GM19395 (cell line): ENCODE measurements at regions not wholly inside any gene's neighbourhood (a gene's known extent, or its start where the extent isn't known, plus 50 kb on each side); places are given as distances from the start of the nearest gene placed in this dataset.

Experiments
- ATAC-seq: cut with Tn5 transposase; IDR thresholded peaks from one replicate; pipeline ENCODE4 v1.9.1; 2021; ENCODE audit warnings: mild to moderate bottlenecking, moderate library complexity; ENCODE audit not compliant: unreplicated experiment

GRCh38 chr5:141753143-141753970, 71.3 kb upstream of the ARAP3 start:
- no peak for ATAC-seq

DNA sequence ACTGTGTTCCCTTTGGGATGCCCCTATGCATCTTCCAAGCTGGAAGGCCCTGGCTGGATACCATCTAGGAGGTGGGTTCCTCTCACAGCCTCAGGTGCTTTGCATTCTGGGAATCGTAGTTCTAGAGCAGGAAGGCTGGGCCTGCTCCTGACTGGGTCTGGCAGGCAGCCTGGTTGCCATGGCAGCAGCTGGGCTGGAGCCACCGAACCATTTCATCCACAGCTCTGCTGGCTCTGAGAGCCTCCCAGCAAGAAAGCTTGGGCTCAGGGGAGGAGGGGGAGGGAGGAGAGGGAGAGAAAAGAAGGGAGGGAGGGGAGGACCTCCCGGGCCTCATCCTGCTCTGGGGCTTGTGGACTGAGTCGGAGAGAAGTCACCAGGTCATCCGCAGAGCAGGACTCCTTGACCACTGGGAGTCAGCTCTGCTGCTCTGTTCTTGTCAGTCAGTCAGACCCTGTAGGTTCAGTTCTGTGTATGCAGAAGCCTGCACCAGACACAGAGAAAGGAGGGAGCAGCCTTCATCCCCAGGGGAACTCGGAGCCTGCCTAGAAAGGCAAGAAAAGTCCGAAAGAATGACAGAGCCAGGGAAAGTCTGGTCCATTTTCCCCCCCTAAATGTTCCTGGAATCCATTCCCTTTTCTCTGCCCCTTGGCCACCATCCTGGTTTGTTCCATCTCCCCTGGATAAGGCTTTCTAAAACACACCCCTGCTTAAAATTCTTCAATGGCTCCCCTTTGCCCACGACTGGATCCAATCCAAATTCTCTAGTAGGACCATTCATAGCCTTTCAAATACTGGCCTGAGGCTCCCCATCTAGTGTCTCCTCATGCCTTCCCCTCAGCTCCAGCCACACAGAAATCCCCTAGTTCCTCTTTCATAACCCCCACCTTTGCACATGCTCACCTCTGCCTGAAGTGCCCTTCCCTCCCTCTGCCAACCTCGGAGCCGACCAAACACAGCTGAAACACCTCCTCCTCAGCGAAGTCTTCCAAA, 65.4 kb upstream of the ARAP3 start:
- ATAC-seq, result no peak

GRCh38 chr5:141746395-141746794, 64.4 kb upstream of the ARAP3 start:
- no peak for ATAC-seq

DNA sequence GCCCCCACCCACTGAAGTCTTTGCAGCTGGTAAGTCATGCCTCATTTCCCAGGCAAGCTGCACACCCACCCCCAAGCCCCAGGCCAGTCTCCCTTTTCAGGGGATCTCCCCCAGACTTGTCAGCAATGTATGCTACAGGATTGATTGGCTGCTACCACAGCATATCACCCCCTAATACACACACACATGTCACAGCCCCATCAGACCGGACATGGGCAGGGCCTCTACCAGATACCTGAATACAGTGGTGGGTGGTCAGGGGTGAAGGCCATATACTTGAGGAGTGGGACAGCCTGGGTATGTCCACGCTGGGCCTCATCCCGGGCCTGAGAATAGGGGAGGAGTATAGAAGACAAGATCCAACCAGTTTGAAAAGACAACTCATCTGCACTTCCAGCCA, 63.4 kb upstream of the ARAP3 start:
- no peak for ATAC-seq

GRCh38 chr5:141743866-141744272, 61.8 kb upstream of the ARAP3 start:
- no peak for ATAC-seq

- ATAC-seq, result no peak
Measured at GRCh38 chr5:141742866-141743851, 61.1 kb upstream of the ARAP3 start.

- ATAC-seq, result no peak
Measured at GRCh38 chr5:141742144-141742543, 60.1 kb upstream of the ARAP3 start.

- ATAC-seq, result no peak
Measured at GRCh38 chr5:141740885-141741284, 58.9 kb upstream of the ARAP3 start.

- ATAC-seq, result no peak
Measured at GRCh38 chr5:141737535-141737934, 55.5 kb upstream of the ARAP3 start.

- ATAC-seq, result no peak
Measured at GRCh38 chr5:141735823-141736222, 53.8 kb upstream of the ARAP3 start.

- no peak for ATAC-seq
Measured at GRCh38 chr5:141734501-141735229, 52.6 kb upstream of the ARAP3 start.

DNA sequence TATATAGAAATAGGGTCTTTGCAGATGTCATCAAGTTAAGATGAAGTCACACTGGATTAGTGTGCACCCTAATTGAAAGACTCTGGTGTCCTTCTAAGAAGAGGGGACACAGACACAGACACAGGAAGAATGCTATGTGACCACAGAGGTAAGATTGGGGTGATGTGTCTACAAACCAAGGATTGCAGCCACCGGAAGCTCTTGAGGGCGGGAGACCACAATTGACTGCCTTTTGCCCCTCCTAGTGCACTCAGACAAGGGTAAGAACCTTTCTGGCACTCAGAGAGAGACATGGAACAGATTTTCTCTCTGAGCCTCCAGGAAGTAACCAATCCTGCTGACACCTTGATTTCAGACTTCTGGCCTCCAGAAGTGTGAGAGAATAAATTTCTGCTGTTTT, 51.2 kb upstream of the ARAP3 start:
- ATAC-seq, result no peak

GRCh38 chr5:141732417-141732816, 50.4 kb upstream of the ARAP3 start:
- no peak for ATAC-seq
